ENCODE measurements at regions not wholly inside any gene's neighbourhood (a gene's known extent, or its start where the extent isn't known, plus 50 kb on each side); places are given as distances from the start of the nearest gene placed in this dataset.

- H3K9me3 ChIP-seq (ENCODE audit: control insufficient read depth, insufficient read depth, low read length): no peaks in the 10 kb centered on the region
- no peak overlapping the region for H3K27ac ChIP-seq (ENCODE audit: low read length)
- no peak overlapping the region for H3K4me3 ChIP-seq (ENCODE audit: low read length)
- H3K27me3 ChIP-seq (ENCODE audit: control insufficient read depth, insufficient read depth, low read length): no peaks in the 10 kb centered on the region
- DNase-seq (ENCODE audit: low read depth, low spot score): no peak
- H3K4me1 ChIP-seq (ENCODE audit: control insufficient read depth, insufficient read depth, low read length): no peaks in the 10 kb centered on the region
- H3K36me3 ChIP-seq (ENCODE audit: control insufficient read depth, insufficient read depth, low read length): no peaks in the 10 kb centered on the region
- WGBS (ENCODE audit: insufficient coverage, insufficient read length): no CpG with 5 or more reads among the region's 2 CpGs
Measured at GRCh38 chr16:9318764-9319163, 227.3 kb downstream of the HAPSTR1 start.

- no peak overlapping the region for H3K4me3 ChIP-seq (ENCODE audit: low read length)
- H3K9me3 ChIP-seq (ENCODE audit: control insufficient read depth, insufficient read depth, low read length): no peaks in the 10 kb centered on the region
- no CpG with 5 or more reads among the region's 3 CpGs for WGBS (ENCODE audit: insufficient coverage, insufficient read length)
- H3K27me3 ChIP-seq (ENCODE audit: control insufficient read depth, insufficient read depth, low read length): no peaks in the 10 kb centered on the region
- H3K4me1 ChIP-seq (ENCODE audit: control insufficient read depth, insufficient read depth, low read length): no peaks in the 10 kb centered on the region
- no peaks in the 10 kb centered on the region for H3K36me3 ChIP-seq (ENCODE audit: control insufficient read depth, insufficient read depth, low read length)
- no peak for DNase-seq (ENCODE audit: low read depth, low spot score)
- no peak overlapping the region for H3K27ac ChIP-seq (ENCODE audit: low read length)
Measured at GRCh38 chr16:9322769-9323168, 231.3 kb downstream of the HAPSTR1 start.

- DNase-seq (ENCODE audit: low read depth, low spot score): no peak
- H3K36me3 ChIP-seq (ENCODE audit: control insufficient read depth, insufficient read depth, low read length): no peaks in the 10 kb centered on the region
- no peaks in the 10 kb centered on the region for H3K27me3 ChIP-seq (ENCODE audit: control insufficient read depth, insufficient read depth, low read length)
- no peaks in the 10 kb centered on the region for H3K9me3 ChIP-seq (ENCODE audit: control insufficient read depth, insufficient read depth, low read length)
- no peaks in the 10 kb centered on the region for H3K4me1 ChIP-seq (ENCODE audit: control insufficient read depth, insufficient read depth, low read length)
- no CpG with 5 or more reads among the region's 4 CpGs for WGBS (ENCODE audit: insufficient coverage, insufficient read length)
- H3K27ac ChIP-seq (ENCODE audit: low read length): no peak overlapping the region
- no peak overlapping the region for H3K4me3 ChIP-seq (ENCODE audit: low read length)
Measured at GRCh38 chr16:9323170-9323569, 231.7 kb downstream of the HAPSTR1 start.

- no peak for DNase-seq (ENCODE audit: low read depth, low spot score)
- Histone ChIP-seq H3K4me3 (ENCODE audit: low read length) (no peak overlapping the region), H3K27me3 (ENCODE audit: control insufficient read depth, insufficient read depth, low read length) (no peaks in the 10 kb centered on the region), H3K36me3 (ENCODE audit: control insufficient read depth, insufficient read depth, low read length) (no peaks in the 10 kb centered on the region), H3K9me3 (ENCODE audit: control insufficient read depth, insufficient read depth, low read length) (no peaks in the 10 kb centered on the region), H3K4me1 (ENCODE audit: control insufficient read depth, insufficient read depth, low read length) (no peaks in the 10 kb centered on the region), H3K27ac (ENCODE audit: low read length) (no peak overlapping the region)
- WGBS (ENCODE audit: insufficient coverage, insufficient read length): no CpG with 5 or more reads among the region's 5 CpGs
Measured at GRCh38 chr16:9327253-9327652, 235.8 kb downstream of the HAPSTR1 start.

- no peaks in the 10 kb centered on the region for H3K27me3 ChIP-seq (ENCODE audit: control insufficient read depth, insufficient read depth, low read length)
- H3K4me3 ChIP-seq (ENCODE audit: low read length): no peak overlapping the region
- WGBS (ENCODE audit: insufficient coverage, insufficient read length): no CpG with 5 or more reads among the region's 4 CpGs
- H3K9me3 ChIP-seq (ENCODE audit: control insufficient read depth, insufficient read depth, low read length): no peaks in the 10 kb centered on the region
- H3K27ac ChIP-seq (ENCODE audit: low read length): no peak overlapping the region
- DNase-seq (ENCODE audit: low read depth, low spot score): no peak
- no peaks in the 10 kb centered on the region for H3K4me1 ChIP-seq (ENCODE audit: control insufficient read depth, insufficient read depth, low read length)
- no peaks in the 10 kb centered on the region for H3K36me3 ChIP-seq (ENCODE audit: control insufficient read depth, insufficient read depth, low read length)
Measured at GRCh38 chr16:9328411-9328810, 237.0 kb downstream of the HAPSTR1 start.

GRCh38 chr16:9330095-9330494 lies 238.7 kb downstream of the HAPSTR1 start:
- WGBS (ENCODE audit: insufficient coverage, insufficient read length): no CpG with 5 or more reads among the region's 7 CpGs
- no peaks in the 10 kb centered on the region for H3K4me1 ChIP-seq (ENCODE audit: control insufficient read depth, insufficient read depth, low read length)
- H3K27ac ChIP-seq (ENCODE audit: low read length): no peak overlapping the region
- no peak for DNase-seq (ENCODE audit: low read depth, low spot score)
- H3K9me3 ChIP-seq (ENCODE audit: control insufficient read depth, insufficient read depth, low read length): no peaks in the 10 kb centered on the region
- H3K27me3 ChIP-seq (ENCODE audit: control insufficient read depth, insufficient read depth, low read length): no peaks in the 10 kb centered on the region
- no peak overlapping the region for H3K4me3 ChIP-seq (ENCODE audit: low read length)
- H3K36me3 ChIP-seq (ENCODE audit: control insufficient read depth, insufficient read depth, low read length): no peaks in the 10 kb centered on the region

- Histone ChIP-seq H3K27ac (ENCODE audit: low read length) (no peak overlapping the region), H3K36me3 (ENCODE audit: control insufficient read depth, insufficient read depth, low read length) (no peaks in the 10 kb centered on the region), H3K27me3 (ENCODE audit: control insufficient read depth, insufficient read depth, low read length) (no peaks in the 10 kb centered on the region), H3K4me1 (ENCODE audit: control insufficient read depth, insufficient read depth, low read length) (no peaks in the 10 kb centered on the region), H3K9me3 (ENCODE audit: control insufficient read depth, insufficient read depth, low read length) (no peaks in the 10 kb centered on the region), H3K4me3 (ENCODE audit: low read length) (no peak overlapping the region)
- no CpG with 5 or more reads among the region's 1 CpG for WGBS (ENCODE audit: insufficient coverage, insufficient read length)
- DNase-seq (ENCODE audit: low read depth, low spot score): no peak
Measured at GRCh38 chr16:9331503-9331902, 240.1 kb downstream of the HAPSTR1 start.

GRCh38 chr16:9332574-9333148 lies 241.2 kb downstream of the HAPSTR1 start:
- H3K27me3 ChIP-seq (ENCODE audit: control insufficient read depth, insufficient read depth, low read length): no peaks in the 10 kb centered on the region
- no peaks in the 10 kb centered on the region for H3K9me3 ChIP-seq (ENCODE audit: control insufficient read depth, insufficient read depth, low read length)
- DNase-seq (ENCODE audit: low read depth, low spot score): no peak
- no peaks in the 10 kb centered on the region for H3K36me3 ChIP-seq (ENCODE audit: control insufficient read depth, insufficient read depth, low read length)
- H3K4me1 ChIP-seq (ENCODE audit: control insufficient read depth, insufficient read depth, low read length): no peaks in the 10 kb centered on the region
- no peak overlapping the region for H3K4me3 ChIP-seq (ENCODE audit: low read length)
- WGBS (ENCODE audit: insufficient coverage, insufficient read length): no CpG with 5 or more reads among the region's 5 CpGs
- no peak overlapping the region for H3K27ac ChIP-seq (ENCODE audit: low read length)

- WGBS (ENCODE audit: insufficient coverage, insufficient read length): no CpG with 5 or more reads among the region's 2 CpGs
- no peak overlapping the region for H3K27ac ChIP-seq (ENCODE audit: low read length)
- no peak overlapping the region for H3K4me3 ChIP-seq (ENCODE audit: low read length)
- no peak for DNase-seq (ENCODE audit: low read depth, low spot score)
- H3K27me3 ChIP-seq (ENCODE audit: control insufficient read depth, insufficient read depth, low read length): no peaks in the 10 kb centered on the region
- no peaks in the 10 kb centered on the region for H3K36me3 ChIP-seq (ENCODE audit: control insufficient read depth, insufficient read depth, low read length)
- H3K4me1 ChIP-seq (ENCODE audit: control insufficient read depth, insufficient read depth, low read length): no peaks in the 10 kb centered on the region
- H3K9me3 ChIP-seq (ENCODE audit: control insufficient read depth, insufficient read depth, low read length): no peaks in the 10 kb centered on the region
Measured at GRCh38 chr16:9333469-9333868, 242.0 kb downstream of the HAPSTR1 start.

- no peak for DNase-seq (ENCODE audit: low read depth, low spot score)
- Histone ChIP-seq H3K9me3 (ENCODE audit: control insufficient read depth, insufficient read depth, low read length) (no peaks in the 10 kb centered on the region), H3K27ac (ENCODE audit: low read length) (no peak overlapping the region), H3K4me1 (ENCODE audit: control insufficient read depth, insufficient read depth, low read length) (no peaks in the 10 kb centered on the region), H3K4me3 (ENCODE audit: low read length) (no peak overlapping the region), H3K27me3 (ENCODE audit: control insufficient read depth, insufficient read depth, low read length) (no peaks in the 10 kb centered on the region), H3K36me3 (ENCODE audit: control insufficient read depth, insufficient read depth, low read length) (no peaks in the 10 kb centered on the region)
- WGBS (ENCODE audit: insufficient coverage, insufficient read length): no CpG with 5 or more reads among the region's 1 CpG
Measured at GRCh38 chr16:9334103-9334502, 242.7 kb downstream of the HAPSTR1 start.

- WGBS (ENCODE audit: insufficient coverage, insufficient read length): no CpG with 5 or more reads among the region's 4 CpGs
- no peaks in the 10 kb centered on the region for H3K27me3 ChIP-seq (ENCODE audit: control insufficient read depth, insufficient read depth, low read length)
- no peak overlapping the region for H3K4me3 ChIP-seq (ENCODE audit: low read length)
- H3K27ac ChIP-seq (ENCODE audit: low read length): no peak overlapping the region
- no peaks in the 10 kb centered on the region for H3K36me3 ChIP-seq (ENCODE audit: control insufficient read depth, insufficient read depth, low read length)
- no peaks in the 10 kb centered on the region for H3K9me3 ChIP-seq (ENCODE audit: control insufficient read depth, insufficient read depth, low read length)
- no peak for DNase-seq (ENCODE audit: low read depth, low spot score)
- no peaks in the 10 kb centered on the region for H3K4me1 ChIP-seq (ENCODE audit: control insufficient read depth, insufficient read depth, low read length)
Measured at GRCh38 chr16:9337308-9338032, 246.0 kb downstream of the HAPSTR1 start.
